IMR-90 (cell line): ENCODE measurements at regions not wholly inside any gene's neighbourhood (a gene's known extent, or its start where the extent isn't known, plus 50 kb on each side); places are given as distances from the start of the nearest gene placed in this dataset.

ENCODE experiments used
- ATAC-seq: fragments of 200-7000 bp; cut with Tn5 transposase; 2 replicates; pipeline ENCODE4 v1.9.1; 2020; ENCODE audit warnings: low read depth, mild to moderate bottlenecking, moderate library complexity
- BruUV-seq: library from RNA; stranded (reverse); fragments of 400-500 nt; replicated peaks from 2 replicates; lab custom pipeline; 2021; lab: Mats Ljungman, UMichigan
- CTCF ChIA-PET: fragments of 300-600 bp; formaldehyde crosslinking; extraction: SDS; loops from one replicate; lab custom pipeline; 2021; ENCODE audit warnings: antibody characterized with exemption; lab: Yijun Ruan, JAX
- POLR2A ChIA-PET: fragments of 300-600 bp; sonication (Branson Sonifier 250); formaldehyde crosslinking; loops from one replicate; lab custom pipeline; 2022; ENCODE audit warnings: antibody characterized with exemption; ENCODE audit not compliant: unreplicated experiment; lab: Charles Lee
- DNase-seq: peaks from one replicate; pipeline ENCODE4 v3.0.0; 2013
- H2AFZ ChIP-seq: replicated peaks from 2 replicates; pipeline ENCODE3; 2013; ENCODE audit warnings: low read length, mild to moderate bottlenecking; ENCODE audit not compliant: poor library complexity
- H2AK5ac ChIP-seq: 2 replicates; pipeline ENCODE4 v1.6.1; 2013; ENCODE audit warnings: low read depth, low read length, inconsistent platforms
- H2AK9ac ChIP-seq: replicated peaks from 2 replicates; pipeline ENCODE3; 2013; ENCODE audit warnings: mild to moderate bottlenecking, low read depth, low read length, moderate library complexity; ENCODE audit not compliant: poor library complexity
- H2BK120ac ChIP-seq: 2 replicates; pipeline ENCODE4 v1.6.1; 2013; ENCODE audit warnings: low read depth, low read length, inconsistent platforms
- H2BK15ac ChIP-seq: 3 replicates; pipeline ENCODE4 v1.6.1; 2013; ENCODE audit warnings: low read depth, low read length, inconsistent platforms
- H2BK20ac ChIP-seq: 2 replicates; pipeline ENCODE4 v1.6.1; 2013; ENCODE audit warnings: low read depth, mild to moderate bottlenecking, inconsistent platforms, low read length, moderate library complexity
- H2BK5ac ChIP-seq: 2 replicates; pipeline ENCODE4 v1.6.1; 2013; ENCODE audit warnings: mild to moderate bottlenecking, low read depth, low read length, inconsistent platforms; ENCODE audit not compliant: poor library complexity, severe bottlenecking
- H3K14ac ChIP-seq: replicated peaks from 2 replicates; pipeline ENCODE4 v1.6.1; 2013; ENCODE audit warnings: low read depth, low read length, inconsistent platforms
- H3K18ac ChIP-seq: 2 replicates; pipeline ENCODE4 v1.6.1; 2013; ENCODE audit warnings: low read depth, low read length, control low read depth
- H3K23ac ChIP-seq: 2 replicates; pipeline ENCODE4 v1.6.1; 2013; ENCODE audit warnings: low read depth, low read length, inconsistent platforms
- H3K27ac ChIP-seq: 2 replicates; pipeline ENCODE4 v1.5.1; 2013; ENCODE audit warnings: mild to moderate bottlenecking, control low read depth, low read length; ENCODE audit not compliant: insufficient read depth
- H3K27me3 ChIP-seq: 2 replicates; pipeline ENCODE4 v1.6.1; 2013; ENCODE audit warnings: low read length; ENCODE audit not compliant: control insufficient read depth, insufficient read depth
- H3K36me3 ChIP-seq: 2 replicates; pipeline ENCODE4 v1.6.1; 2013; ENCODE audit warnings: low read length, mixed read lengths; ENCODE audit not compliant: control insufficient read depth, insufficient read depth
- H3K4ac ChIP-seq: 2 replicates; pipeline ENCODE4 v1.6.1; 2013; ENCODE audit warnings: low read depth, low read length, inconsistent platforms
- H3K4me1 ChIP-seq: 2 replicates; pipeline ENCODE4 v1.6.1; 2013; ENCODE audit warnings: low read length, mixed read lengths; ENCODE audit not compliant: control insufficient read depth, insufficient read depth
- H3K4me2 ChIP-seq: 2 replicates; pipeline ENCODE4 v1.6.1; 2013; ENCODE audit warnings: low read depth, mild to moderate bottlenecking, control low read depth, low read length, moderate library complexity
- H3K4me3 ChIP-seq: 2 replicates; pipeline ENCODE4 v1.5.1; 2013; ENCODE audit warnings: low read depth, mild to moderate bottlenecking, control low read depth, low read length, moderate library complexity; ENCODE audit not compliant: insufficient read depth
- H3K56ac ChIP-seq: 2 replicates; pipeline ENCODE4 v1.6.1; 2013; ENCODE audit warnings: low read length, inconsistent platforms; ENCODE audit not compliant: insufficient read depth; ENCODE audit errors: extremely low read depth
- H3K79me1 ChIP-seq, 2 experiments: 2 replicates each; pipeline ENCODE4 v1.6.1; 2013; ENCODE audit warnings: low read length in 2 of 2, inconsistent platforms in 1 of 2, low read depth in 1 of 2
- H3K9ac ChIP-seq: 2 replicates; pipeline ENCODE4 v1.6.1; 2013; ENCODE audit warnings: low read depth, low read length, control low read depth
- H3K9me1 ChIP-seq: 2 replicates; pipeline ENCODE4 v1.6.1; 2013; ENCODE audit warnings: low read length, inconsistent platforms; ENCODE audit not compliant: insufficient read depth
- H3K9me3 ChIP-seq: 2 replicates; pipeline ENCODE4 v1.6.1; 2013; ENCODE audit warnings: low read length; ENCODE audit not compliant: control insufficient read depth, insufficient read depth
- H4K20me1 ChIP-seq: 2 replicates; pipeline ENCODE4 v1.6.1; 2013; ENCODE audit warnings: low read length, inconsistent platforms; ENCODE audit not compliant: insufficient read depth
- H4K5ac ChIP-seq: 2 replicates; pipeline ENCODE4 v1.6.1; 2013; ENCODE audit warnings: mild to moderate bottlenecking, low read depth, low read length, control low read depth
- H4K8ac ChIP-seq, 2 experiments: 2 replicates each; pipeline ENCODE4 v1.6.1; 2013; ENCODE audit warnings: low read depth in 2 of 2, low read length in 2 of 2, control low read depth in 1 of 2, inconsistent platforms in 1 of 2
- H4K91ac ChIP-seq: 2 replicates; pipeline ENCODE4 v1.6.1; 2013; ENCODE audit warnings: low read depth, low read length, inconsistent platforms; ENCODE audit not compliant: insufficient read depth
- BHLHE40 ChIP-seq: fragments of 150-350 bp; IDR thresholded peaks from 2 replicates; pipeline ENCODE4 v1.6.1; 2016; ENCODE audit warnings: mild to moderate bottlenecking, low read depth, low read length
- CEBPB ChIP-seq: IDR thresholded peaks from 2 replicates; pipeline ENCODE4 v1.6.1; 2012; ENCODE audit warnings: low read depth, low read length, improper control_type of control experiment
- CHD1 ChIP-seq: IDR thresholded peaks from 2 replicates; pipeline ENCODE4 v1.6.1; 2012; ENCODE audit warnings: low read depth, low read length, improper control_type of control experiment
- CTCF ChIP-seq: conservative IDR thresholded peaks from 2 replicates; pipeline ENCODE4 v1.5.1; 2012; ENCODE audit warnings: mild to moderate bottlenecking, low read depth, low read length, improper control_type of control experiment
- ELK1 ChIP-seq: fragments of 150-350 bp; IDR thresholded peaks from 2 replicates; pipeline ENCODE4 v1.6.1; 2016; ENCODE audit warnings: low read depth, mild to moderate bottlenecking, low read length, moderate library complexity, borderline replicate concordance
- FOS ChIP-seq: fragments of 150-350 bp; IDR thresholded peaks from 2 replicates; pipeline ENCODE4 v1.6.1; 2016; ENCODE audit warnings: low read depth, low read length
- MAFK ChIP-seq: IDR thresholded peaks from 2 replicates; pipeline ENCODE4 v1.6.1; 2012; ENCODE audit warnings: low read depth, low read length, improper control_type of control experiment
- MAZ ChIP-seq: IDR thresholded peaks from 2 replicates; pipeline ENCODE4 v1.6.1; 2012; ENCODE audit warnings: low read depth, mild to moderate bottlenecking, low read length, improper control_type of control experiment, moderate library complexity, borderline replicate concordance
- MXI1 ChIP-seq: IDR thresholded peaks from 2 replicates; pipeline ENCODE4 v1.6.1; 2012; ENCODE audit warnings: low read depth, mild to moderate bottlenecking, low read length, moderate library complexity, borderline replicate concordance
- NFE2L2 ChIP-seq: fragments of 150-350 bp; IDR thresholded peaks from 2 replicates; pipeline ENCODE4 v1.6.1; 2016; ENCODE audit warnings: low read depth, mild to moderate bottlenecking, low read length
- POLR2A ChIP-seq: IDR thresholded peaks from 2 replicates; pipeline ENCODE4 v1.6.1; 2012; ENCODE audit warnings: mild to moderate bottlenecking, low read depth, low read length
- RAD21 ChIP-seq: IDR thresholded peaks from 2 replicates; pipeline ENCODE4 v1.6.1; 2012; ENCODE audit warnings: low read length, improper control_type of control experiment
- RCOR1 ChIP-seq: IDR thresholded peaks from 2 replicates; pipeline ENCODE4 v1.6.1; 2012; ENCODE audit warnings: mild to moderate bottlenecking, low read length, improper control_type of control experiment; ENCODE audit not compliant: insufficient replicate concordance
- RFX5 ChIP-seq: IDR thresholded peaks from 2 replicates; pipeline ENCODE4 v1.8.0; 2012; ENCODE audit warnings: low read depth, mild to moderate bottlenecking, low read length, moderate library complexity
- SMC3 ChIP-seq: fragments of 150-350 bp; IDR thresholded peaks from 2 replicates; pipeline ENCODE4 v1.6.1; 2016; ENCODE audit warnings: low read depth, mild to moderate bottlenecking, antibody characterized with exemption, low read length, moderate library complexity
- USF2 ChIP-seq: fragments of 150-350 bp; IDR thresholded peaks from 2 replicates; pipeline ENCODE4 v1.6.1; 2017; ENCODE audit warnings: mild to moderate bottlenecking, antibody characterized with exemption, low read length, low read depth
- WGBS, 2 experiments: methylation state at CpG; one replicate each; pipeline versions ENCODE4 v1.1.5 to v1.1.7; 2013; ENCODE audit warnings: missing lambda C conversion rate in 2 of 2; ENCODE audit not compliant: insufficient read length in 1 of 2; ENCODE audit errors: extremely low coverage in 2 of 2; 5-methylcytosine and 5-hydroxymethylcytosine counted together
- dilution Hi-C: fragments of 300-500 bp; cut with HindIII; formaldehyde crosslinking; loops from one replicate; pipeline ENCODE4 v1.14.3; 2018; ENCODE audit warnings: low sequenced_read_pairs; ENCODE audit not compliant: unreplicated experiment
- in situ Hi-C: fragments of 300-500 bp; cut with MboI; formaldehyde crosslinking; loops from 3 replicates; pipeline ENCODE4 v1.14.3; 2019; ENCODE audit warnings: low sequenced_read_pairs, inconsistent platforms, mixed read lengths
- intact Hi-C: fragments of 100-400 bp; cut with micrococcal nuclease; formaldehyde crosslinking; loops from 2 replicates; pipeline ENCODE4 v1.10.0; 2022

- no peak overlapping the region for H3K4ac ChIP-seq
- no peak for DNase-seq
- TF ChIP-seq CEBPB (no peak), NFE2L2 (no peak), POLR2A (no peak), CHD1 (no peak), RFX5 (no peak), USF2 (no peak), MAZ (no peak), SMC3 (no peak), MXI1 (no peak), CTCF (no peak), FOS (no peak), RAD21 (no peak), ELK1 (no peak), MAFK (no peak), RCOR1 (no peak), BHLHE40 (no peak)
- no peaks in the 10 kb centered on the region for H4K20me1 ChIP-seq
- no peak overlapping the region for H3K56ac ChIP-seq
- H2BK15ac ChIP-seq: no peak overlapping the region
- BruUV-seq: no TSS peak
- no peak overlapping the region for H2AK9ac ChIP-seq
- H2AK5ac ChIP-seq: no peak overlapping the region
- H3K4me3 ChIP-seq: no peak overlapping the region
- in situ Hi-C loops (no loop called here), dilution Hi-C loops (no loop called here), intact Hi-C loops (no loop called here)
- no peak overlapping the region for H3K23ac ChIP-seq
- no peak overlapping the region for H4K91ac ChIP-seq
- no peak overlapping the region for H3K14ac ChIP-seq
- H3K9me1 ChIP-seq: no peaks in the 10 kb centered on the region
- H3K18ac ChIP-seq: no peak overlapping the region
- ATAC-seq: no peak
- 67% methylated on average over 1 of the region's 1 CpG; no CpG with 5 or more reads in 1 of the 2 experiments for WGBS, 2 experiments
- no peak overlapping the region for H4K5ac ChIP-seq
- H2BK120ac ChIP-seq: no peak overlapping the region
- no peak overlapping the region for H2BK20ac ChIP-seq
- H3K36me3 ChIP-seq: no peaks in the 10 kb centered on the region
- no peak overlapping the region for H2BK5ac ChIP-seq
- no peaks in the 10 kb centered on the region for H3K4me1 ChIP-seq
- no peak overlapping the region for H4K8ac ChIP-seq
- no peaks in the 10 kb centered on the region for H3K27me3 ChIP-seq
- ChIA-PET CTCF (no interaction called here), POLR2A (no interaction called here)
- no peak overlapping the region for H3K9ac ChIP-seq
- H3K27ac ChIP-seq: no peak overlapping the region
- no peak overlapping the region for H3K4me2 ChIP-seq
- H2AFZ ChIP-seq: no peak overlapping the region
- no peaks in the 10 kb centered on the region for H3K9me3 ChIP-seq
- H3K79me1 ChIP-seq: no peaks in the 10 kb centered on the region
These were observed 293.4 kb upstream of the GBE1 start for GRCh38 chr3:82054849-82055248.
